HL-60 (cell line): ENCODE measurements at regions not wholly inside any gene's neighbourhood (a gene's known extent, or its start where the extent isn't known, plus 50 kb on each side); places are given as distances from the start of the nearest gene placed in this dataset.

Experiments used
- DNase-seq, 2 experiments: peaks; one replicate each; pipeline ENCODE4 v3.0.0-alpha.2; 2010 to 2020; ENCODE audit warnings: low read depth in 1 of 2, low spot score in 1 of 2
- H3K27ac ChIP-seq: fragments of 250-450 bp; sonication (Bioruptor Pico); replicated peaks from 2 replicates; pipeline ENCODE4 v1.5.1; 2020; ENCODE audit warnings: mild to moderate bottlenecking, moderate library complexity
- H3K27me3 ChIP-seq: fragments of 250-450 bp; sonication (Bioruptor Pico); 2 replicates; pipeline ENCODE4 v1.5.1; 2021; ENCODE audit warnings: mild to moderate bottlenecking, moderate library complexity; ENCODE audit not compliant: insufficient read depth, poor library complexity, severe bottlenecking
- H3K4me3 ChIP-seq: replicated peaks from 2 replicates; pipeline ENCODE4 v1.5.1; 2011; ENCODE audit warnings: mild to moderate bottlenecking, control low read depth, low read length; ENCODE audit not compliant: insufficient read depth
- GABPA ChIP-seq: IDR thresholded peaks from 2 replicates; pipeline ENCODE4 v1.6.1; 2012; ENCODE audit warnings: low read depth
- POLR2AphosphoS5 ChIP-seq: IDR thresholded peaks from 2 replicates; pipeline ENCODE4 v1.6.1; 2012; ENCODE audit warnings: low read depth
- SPI1 ChIP-seq: IDR thresholded peaks from 2 replicates; pipeline ENCODE4 v1.6.1; 2012; ENCODE audit warnings: low read depth, mild to moderate bottlenecking, borderline replicate concordance
- TF ChIP-seq, protein P1 (sequence below): IDR thresholded peaks from 2 replicates; pipeline ENCODE4 v1.6.1; 2012; ENCODE audit warnings: low read depth; ENCODE audit not compliant: insufficient replicate concordance
- TF ChIP-seq, protein P2 (sequence below): IDR thresholded peaks from one replicate; pipeline ENCODE4 v1.5.1; 2011; ENCODE audit warnings: low read length, control low read depth, inconsistent platforms; ENCODE audit not compliant: insufficient read depth

- Histone ChIP-seq H3K27me3 (no peaks in the 10 kb centered on the region), H3K4me3 (no peak overlapping the region), H3K27ac (no peak overlapping the region)
- no peak for TF ChIP-seq SPI1
- no peak for TF ChIP-seq GABPA
- TF ChIP-seq, protein P1, sequence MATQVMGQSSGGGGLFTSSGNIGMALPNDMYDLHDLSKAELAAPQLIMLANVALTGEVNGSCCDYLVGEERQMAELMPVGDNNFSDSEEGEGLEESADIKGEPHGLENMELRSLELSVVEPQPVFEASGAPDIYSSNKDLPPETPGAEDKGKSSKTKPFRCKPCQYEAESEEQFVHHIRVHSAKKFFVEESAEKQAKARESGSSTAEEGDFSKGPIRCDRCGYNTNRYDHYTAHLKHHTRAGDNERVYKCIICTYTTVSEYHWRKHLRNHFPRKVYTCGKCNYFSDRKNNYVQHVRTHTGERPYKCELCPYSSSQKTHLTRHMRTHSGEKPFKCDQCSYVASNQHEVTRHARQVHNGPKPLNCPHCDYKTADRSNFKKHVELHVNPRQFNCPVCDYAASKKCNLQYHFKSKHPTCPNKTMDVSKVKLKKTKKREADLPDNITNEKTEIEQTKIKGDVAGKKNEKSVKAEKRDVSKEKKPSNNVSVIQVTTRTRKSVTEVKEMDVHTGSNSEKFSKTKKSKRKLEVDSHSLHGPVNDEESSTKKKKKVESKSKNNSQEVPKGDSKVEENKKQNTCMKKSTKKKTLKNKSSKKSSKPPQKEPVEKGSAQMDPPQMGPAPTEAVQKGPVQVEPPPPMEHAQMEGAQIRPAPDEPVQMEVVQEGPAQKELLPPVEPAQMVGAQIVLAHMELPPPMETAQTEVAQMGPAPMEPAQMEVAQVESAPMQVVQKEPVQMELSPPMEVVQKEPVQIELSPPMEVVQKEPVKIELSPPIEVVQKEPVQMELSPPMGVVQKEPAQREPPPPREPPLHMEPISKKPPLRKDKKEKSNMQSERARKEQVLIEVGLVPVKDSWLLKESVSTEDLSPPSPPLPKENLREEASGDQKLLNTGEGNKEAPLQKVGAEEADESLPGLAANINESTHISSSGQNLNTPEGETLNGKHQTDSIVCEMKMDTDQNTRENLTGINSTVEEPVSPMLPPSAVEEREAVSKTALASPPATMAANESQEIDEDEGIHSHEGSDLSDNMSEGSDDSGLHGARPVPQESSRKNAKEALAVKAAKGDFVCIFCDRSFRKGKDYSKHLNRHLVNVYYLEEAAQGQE = no peak
- TF ChIP-seq, protein P2, sequence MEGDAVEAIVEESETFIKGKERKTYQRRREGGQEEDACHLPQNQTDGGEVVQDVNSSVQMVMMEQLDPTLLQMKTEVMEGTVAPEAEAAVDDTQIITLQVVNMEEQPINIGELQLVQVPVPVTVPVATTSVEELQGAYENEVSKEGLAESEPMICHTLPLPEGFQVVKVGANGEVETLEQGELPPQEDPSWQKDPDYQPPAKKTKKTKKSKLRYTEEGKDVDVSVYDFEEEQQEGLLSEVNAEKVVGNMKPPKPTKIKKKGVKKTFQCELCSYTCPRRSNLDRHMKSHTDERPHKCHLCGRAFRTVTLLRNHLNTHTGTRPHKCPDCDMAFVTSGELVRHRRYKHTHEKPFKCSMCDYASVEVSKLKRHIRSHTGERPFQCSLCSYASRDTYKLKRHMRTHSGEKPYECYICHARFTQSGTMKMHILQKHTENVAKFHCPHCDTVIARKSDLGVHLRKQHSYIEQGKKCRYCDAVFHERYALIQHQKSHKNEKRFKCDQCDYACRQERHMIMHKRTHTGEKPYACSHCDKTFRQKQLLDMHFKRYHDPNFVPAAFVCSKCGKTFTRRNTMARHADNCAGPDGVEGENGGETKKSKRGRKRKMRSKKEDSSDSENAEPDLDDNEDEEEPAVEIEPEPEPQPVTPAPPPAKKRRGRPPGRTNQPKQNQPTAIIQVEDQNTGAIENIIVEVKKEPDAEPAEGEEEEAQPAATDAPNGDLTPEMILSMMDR = no peak
- TF ChIP-seq POLR2AphosphoS5 = no peak
- no peak for DNase-seq
These were observed 1339.3 kb downstream of the FSTL5 start for GRCh38 chr4:160824481-160824880.

DNA sequence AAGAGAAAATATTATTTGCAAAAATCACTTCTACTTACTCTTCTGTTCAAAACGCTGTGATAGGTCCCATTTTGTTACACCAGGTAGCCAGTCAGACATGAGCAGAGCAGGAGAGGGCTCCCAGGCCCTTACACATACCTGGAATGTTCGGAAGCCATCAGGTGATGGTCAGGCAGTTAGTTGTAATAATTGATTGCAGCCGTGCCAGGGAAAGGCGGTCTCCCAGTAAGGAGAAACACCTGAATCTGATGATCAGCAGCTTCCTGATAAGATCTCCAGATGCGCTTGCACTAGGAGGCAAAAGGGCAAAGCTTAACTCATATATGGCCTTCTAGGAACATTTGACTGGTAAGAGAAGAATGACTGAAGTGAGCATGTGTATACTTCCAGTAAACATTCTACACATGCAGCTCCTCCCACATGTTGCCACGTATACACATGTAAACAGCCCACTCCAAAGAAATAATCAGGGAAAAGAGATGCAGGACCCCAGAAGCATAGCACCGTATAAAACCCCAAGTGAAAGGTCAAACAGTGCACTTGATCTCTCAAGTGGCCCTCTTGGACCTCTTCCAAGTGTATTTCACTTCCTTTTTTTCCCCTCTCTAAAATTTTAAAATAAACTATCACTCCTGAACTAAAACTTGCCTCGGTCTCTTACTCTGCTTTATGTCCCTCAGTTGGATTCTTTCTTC is 1338.0 kb downstream of the FSTL5 start:
- TF ChIP-seq GABPA = no peak
- TF ChIP-seq, protein P1 = no peak
- TF ChIP-seq, protein P2 = no peak
- TF ChIP-seq POLR2AphosphoS5 = no peak
- TF ChIP-seq SPI1 = no peak; the same call in 1 of the 2 replicates
- H3K27me3 ChIP-seq = no peaks in the 10 kb centered on the region
- no peak overlapping the region for H3K27ac ChIP-seq
- H3K4me3 ChIP-seq = no peak overlapping the region
- DNase-seq = no peak

DNA sequence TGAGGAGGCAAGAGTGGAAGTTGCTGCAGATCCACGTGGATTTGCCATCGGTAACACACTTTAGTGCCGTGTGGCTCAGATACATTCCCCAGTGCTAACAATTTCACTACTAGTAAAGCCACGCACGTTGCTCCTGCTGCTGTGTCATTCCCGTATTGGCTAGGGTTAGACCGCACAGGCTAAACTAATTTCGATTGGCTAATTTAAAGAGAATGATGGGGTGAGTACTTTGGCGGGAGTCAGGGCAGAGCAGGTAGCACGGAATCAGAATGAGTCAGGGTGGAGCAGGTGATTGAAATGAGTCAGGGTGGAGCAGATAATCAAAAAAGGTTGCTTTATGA is 1337.5 kb downstream of the FSTL5 start:
- Histone ChIP-seq H3K27ac (no peak overlapping the region), H3K4me3 (no peak overlapping the region), H3K27me3 (no peaks in the 10 kb centered on the region)
- DNase-seq = no peak
- TF ChIP-seq POLR2AphosphoS5 (no peak), SPI1 (no peak), GABPA (no peak)
- TF ChIP-seq, protein P1 = no peak
- TF ChIP-seq, protein P2 = no peak
